HepG2 (cell line): ENCODE measurements at regions not wholly inside any gene's neighbourhood (a gene's known extent, or its start where the extent isn't known, plus 50 kb on each side); places are given as distances from the start of the nearest gene placed in this dataset.

Experiments
- CHD4 ChIP-seq: fragments of 200-600 bp; sonication (generic); IDR thresholded peaks from 2 replicates; pipeline ENCODE4 v1.7.0; 2017; ENCODE audit warnings: mild to moderate bottlenecking, low read length, borderline replicate concordance
- FOSL1 ChIP-seq: sonication (generic); formaldehyde crosslinking; IDR thresholded peaks from 2 replicates; pipeline ENCODE4 v1.9.0; 2021; ENCODE audit warnings: missing genetic modification reagents, borderline replicate concordance
- GABPA ChIP-seq, 2 experiments: IDR thresholded peaks; 2 replicates each; pipeline ENCODE4 v1.6.1; 2011 to 2016; ENCODE audit warnings: low read depth in 2 of 2, low read length in 1 of 2, missing biosample characterization in 1 of 2, missing genetic modification characterization in 1 of 2
- HDAC2 ChIP-seq: sonication (generic); formaldehyde crosslinking; IDR thresholded peaks from 2 replicates; pipeline ENCODE4 v1.4.0; 2020; ENCODE audit warnings: missing genetic modification reagents
- HDAC6 ChIP-seq: fragments of 200-600 bp; sonication (generic); IDR thresholded peaks from 2 replicates; pipeline ENCODE4 v1.7.0; 2017; ENCODE audit warnings: mild to moderate bottlenecking, antibody characterized with exemption, low read length, low read depth
- KAT8 ChIP-seq: IDR thresholded peaks from 2 replicates; pipeline ENCODE4 v1.6.1; 2016; ENCODE audit warnings: missing genetic modification reagents, missing compliant biosample characterization
- NFKBIZ ChIP-seq: IDR thresholded peaks from 2 replicates; pipeline ENCODE4 v1.6.1; 2018; ENCODE audit warnings: missing genetic modification reagents, missing compliant biosample characterization
- PLRG1 ChIP-seq: fragments of 450-650 bp; conservative IDR thresholded peaks from 2 replicates; pipeline ENCODE4 v1.6.1; 2016
- POLR2G ChIP-seq: fragments of 200-400 bp; formaldehyde crosslinking; IDR thresholded peaks from 2 replicates; pipeline ENCODE4 v1.6.1; 2018; ENCODE audit warnings: mild to moderate bottlenecking, low read depth, low read length, moderate library complexity
- THAP11 ChIP-seq: IDR thresholded peaks from 2 replicates; pipeline ENCODE4 v1.6.1; 2016; ENCODE audit warnings: missing biosample characterization, missing genetic modification reagents
- ZBTB7A ChIP-seq: sonication (generic); formaldehyde crosslinking; IDR thresholded peaks from 2 replicates; pipeline ENCODE4 v1.8.0; 2022; ENCODE audit warnings: mild to moderate bottlenecking, missing genetic modification reagents
- ZFP36L2 ChIP-seq: sonication (generic); formaldehyde crosslinking; IDR thresholded peaks from 2 replicates; pipeline ENCODE4 v1.4.0; 2020; ENCODE audit warnings: missing genetic modification reagents
- ZNF354B ChIP-seq: sonication (generic); formaldehyde crosslinking; IDR thresholded peaks from 2 replicates; pipeline ENCODE4 v1.8.0; 2022; ENCODE audit warnings: mild to moderate bottlenecking, missing genetic modification reagents
- ZNF430 ChIP-seq: sonication (generic); formaldehyde crosslinking; IDR thresholded peaks from 2 replicates; pipeline ENCODE4 v1.9.0; 2021; ENCODE audit warnings: mild to moderate bottlenecking, missing genetic modification reagents
- ZNF501 ChIP-seq: sonication (generic); formaldehyde crosslinking; IDR thresholded peaks from 2 replicates; pipeline ENCODE4 v1.5.1; 2020; ENCODE audit warnings: mild to moderate bottlenecking, moderate library complexity, missing genetic modification reagents
- ZNF572 ChIP-seq: sonication (generic); formaldehyde crosslinking; IDR thresholded peaks from 2 replicates; pipeline ENCODE4 v1.5.1; 2020; ENCODE audit warnings: mild to moderate bottlenecking, missing genetic modification reagents
- ZNF768 ChIP-seq: sonication (generic); formaldehyde crosslinking; IDR thresholded peaks from 2 replicates; pipeline ENCODE4 v1.4.0; 2020; ENCODE audit warnings: missing genetic modification reagents
- TF ChIP-seq, protein P1 (sequence below): sonication (generic); formaldehyde crosslinking; IDR thresholded peaks from 2 replicates; pipeline ENCODE4 v1.5.1; 2020; ENCODE audit warnings: mild to moderate bottlenecking, missing genetic modification reagents
- TF ChIP-seq, protein P2 (sequence below): sonication (generic); formaldehyde crosslinking; IDR thresholded peaks from 2 replicates; pipeline ENCODE4 v1.4.0; 2020; ENCODE audit warnings: missing genetic modification reagents
- TF ChIP-seq, protein P3 (sequence below): IDR thresholded peaks from 2 replicates; pipeline ENCODE4 v1.6.1; 2012; ENCODE audit warnings: low read length, improper control_type of control experiment
- TF ChIP-seq, protein P4 (sequence below): sonication (generic); formaldehyde crosslinking; IDR thresholded peaks from 2 replicates; pipeline ENCODE4 v1.4.0; 2020; ENCODE audit warnings: mild to moderate bottlenecking, missing genetic modification reagents

DNA sequence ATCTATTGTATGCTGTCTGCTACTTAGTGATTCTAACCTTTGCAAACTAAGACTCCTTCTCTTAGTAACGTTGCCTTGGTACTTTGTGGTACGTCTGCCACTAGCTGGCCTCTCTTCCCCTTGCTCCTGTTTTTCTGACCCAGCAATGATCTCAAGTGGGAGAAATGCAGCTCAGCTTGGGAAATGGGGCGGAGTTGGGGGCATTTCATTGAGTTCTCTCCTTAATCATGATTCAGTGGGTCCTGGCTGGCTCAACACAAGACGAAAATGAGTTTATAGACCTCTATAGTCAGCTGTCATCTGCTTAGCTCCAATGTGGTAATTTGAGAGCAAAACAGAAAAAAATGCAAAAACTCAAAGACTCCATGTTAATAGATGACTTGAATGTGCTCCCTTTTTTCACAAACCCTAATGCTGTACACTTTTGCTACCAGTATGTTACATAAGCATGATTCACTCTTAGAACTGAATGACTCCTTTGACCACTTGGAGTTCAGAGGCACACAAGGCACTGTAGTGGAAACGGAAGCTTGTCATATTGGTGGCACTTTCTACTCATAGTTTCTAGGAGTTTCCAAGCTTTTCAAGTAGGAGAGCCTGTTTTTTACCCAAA, 55.3 kb upstream of the SOX4 start (continued):
- TF ChIP-seq, protein P1, sequence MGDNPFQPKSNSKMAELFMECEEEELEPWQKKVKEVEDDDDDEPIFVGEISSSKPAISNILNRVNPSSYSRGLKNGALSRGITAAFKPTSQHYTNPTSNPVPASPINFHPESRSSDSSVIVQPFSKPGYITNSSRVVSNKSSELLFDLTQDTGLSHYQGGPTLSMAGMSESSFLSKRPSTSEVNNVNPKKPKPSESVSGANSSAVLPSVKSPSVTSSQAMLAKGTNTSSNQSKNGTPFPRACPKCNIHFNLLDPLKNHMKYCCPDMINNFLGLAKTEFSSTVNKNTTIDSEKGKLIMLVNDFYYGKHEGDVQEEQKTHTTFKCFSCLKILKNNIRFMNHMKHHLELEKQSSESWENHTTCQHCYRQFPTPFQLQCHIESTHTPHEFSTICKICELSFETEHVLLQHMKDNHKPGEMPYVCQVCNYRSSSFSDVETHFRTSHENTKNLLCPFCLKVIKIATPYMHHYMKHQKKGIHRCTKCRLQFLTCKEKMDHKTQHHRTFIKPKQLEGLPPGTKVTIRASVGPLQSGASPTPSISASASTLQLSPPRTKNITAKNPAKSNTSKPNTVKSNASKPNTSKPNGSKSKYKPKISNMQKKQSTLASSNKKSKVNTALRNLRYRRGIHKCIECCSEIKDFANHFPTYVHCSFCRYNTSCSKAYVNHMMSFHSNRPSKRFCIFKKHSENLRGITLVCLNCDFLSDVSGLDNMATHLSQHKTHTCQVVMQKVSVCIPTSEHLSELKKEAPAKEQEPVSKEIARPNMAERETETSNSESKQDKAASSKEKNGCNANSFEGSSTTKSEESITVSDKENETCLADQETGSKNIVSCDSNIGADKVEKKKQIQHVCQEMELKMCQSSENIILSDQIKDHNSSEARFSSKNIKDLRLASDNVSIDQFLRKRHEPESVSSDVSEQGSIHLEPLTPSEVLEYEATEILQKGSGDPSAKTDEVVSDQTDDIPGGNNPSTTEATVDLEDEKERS (CRISPR knock-in tag): no peak
- no peak for TF ChIP-seq POLR2G
- no peak for TF ChIP-seq ZNF572
- no peak for TF ChIP-seq HDAC2 (CRISPR knock-in tag)
- no peak for TF ChIP-seq NFKBIZ (CRISPR knock-in tag)
- TF ChIP-seq ZBTB7A (CRISPR knock-in tag): no peak
- TF ChIP-seq, protein P2, sequence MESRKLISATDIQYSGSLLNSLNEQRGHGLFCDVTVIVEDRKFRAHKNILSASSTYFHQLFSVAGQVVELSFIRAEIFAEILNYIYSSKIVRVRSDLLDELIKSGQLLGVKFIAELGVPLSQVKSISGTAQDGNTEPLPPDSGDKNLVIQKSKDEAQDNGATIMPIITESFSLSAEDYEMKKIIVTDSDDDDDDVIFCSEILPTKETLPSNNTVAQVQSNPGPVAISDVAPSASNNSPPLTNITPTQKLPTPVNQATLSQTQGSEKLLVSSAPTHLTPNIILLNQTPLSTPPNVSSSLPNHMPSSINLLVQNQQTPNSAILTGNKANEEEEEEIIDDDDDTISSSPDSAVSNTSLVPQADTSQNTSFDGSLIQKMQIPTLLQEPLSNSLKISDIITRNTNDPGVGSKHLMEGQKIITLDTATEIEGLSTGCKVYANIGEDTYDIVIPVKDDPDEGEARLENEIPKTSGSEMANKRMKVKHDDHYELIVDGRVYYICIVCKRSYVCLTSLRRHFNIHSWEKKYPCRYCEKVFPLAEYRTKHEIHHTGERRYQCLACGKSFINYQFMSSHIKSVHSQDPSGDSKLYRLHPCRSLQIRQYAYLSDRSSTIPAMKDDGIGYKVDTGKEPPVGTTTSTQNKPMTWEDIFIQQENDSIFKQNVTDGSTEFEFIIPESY: no peak
- TF ChIP-seq PLRG1: no peak
- no peak for TF ChIP-seq CHD4
- TF ChIP-seq, protein P3, sequence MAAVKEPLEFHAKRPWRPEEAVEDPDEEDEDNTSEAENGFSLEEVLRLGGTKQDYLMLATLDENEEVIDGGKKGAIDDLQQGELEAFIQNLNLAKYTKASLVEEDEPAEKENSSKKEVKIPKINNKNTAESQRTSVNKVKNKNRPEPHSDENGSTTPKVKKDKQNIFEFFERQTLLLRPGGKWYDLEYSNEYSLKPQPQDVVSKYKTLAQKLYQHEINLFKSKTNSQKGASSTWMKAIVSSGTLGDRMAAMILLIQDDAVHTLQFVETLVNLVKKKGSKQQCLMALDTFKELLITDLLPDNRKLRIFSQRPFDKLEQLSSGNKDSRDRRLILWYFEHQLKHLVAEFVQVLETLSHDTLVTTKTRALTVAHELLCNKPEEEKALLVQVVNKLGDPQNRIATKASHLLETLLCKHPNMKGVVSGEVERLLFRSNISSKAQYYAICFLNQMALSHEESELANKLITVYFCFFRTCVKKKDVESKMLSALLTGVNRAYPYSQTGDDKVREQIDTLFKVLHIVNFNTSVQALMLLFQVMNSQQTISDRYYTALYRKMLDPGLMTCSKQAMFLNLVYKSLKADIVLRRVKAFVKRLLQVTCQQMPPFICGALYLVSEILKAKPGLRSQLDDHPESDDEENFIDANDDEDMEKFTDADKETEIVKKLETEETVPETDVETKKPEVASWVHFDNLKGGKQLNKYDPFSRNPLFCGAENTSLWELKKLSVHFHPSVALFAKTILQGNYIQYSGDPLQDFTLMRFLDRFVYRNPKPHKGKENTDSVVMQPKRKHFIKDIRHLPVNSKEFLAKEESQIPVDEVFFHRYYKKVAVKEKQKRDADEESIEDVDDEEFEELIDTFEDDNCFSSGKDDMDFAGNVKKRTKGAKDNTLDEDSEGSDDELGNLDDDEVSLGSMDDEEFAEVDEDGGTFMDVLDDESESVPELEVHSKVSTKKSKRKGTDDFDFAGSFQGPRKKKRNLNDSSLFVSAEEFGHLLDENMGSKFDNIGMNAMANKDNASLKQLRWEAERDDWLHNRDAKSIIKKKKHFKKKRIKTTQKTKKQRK: no peak
- no peak for TF ChIP-seq GABPA (IDR thresholded peaks at IDR 0.05; ENCODE audit: low read depth, low read length)
- peak; percentile 62; the same call in 1 of the 2 replicates for TF ChIP-seq GABPA (CRISPR knock-in tag; IDR thresholded peaks at IDR 0.05; ENCODE audit: low read depth)
- TF ChIP-seq HDAC6: no peak
- TF ChIP-seq ZNF501: no peak
- TF ChIP-seq KAT8: peak; percentile 52; the same call in 1 of the 2 replicates
- TF ChIP-seq THAP11: no peak
- TF ChIP-seq FOSL1 (CRISPR knock-in tag): no peak
- no peak for TF ChIP-seq ZNF354B (CRISPR knock-in tag)
- TF ChIP-seq ZFP36L2 (CRISPR knock-in tag): no peak
- no peak for TF ChIP-seq ZNF768 (CRISPR knock-in tag)
- TF ChIP-seq ZNF430 (CRISPR knock-in tag): no peak
- TF ChIP-seq, protein P4, sequence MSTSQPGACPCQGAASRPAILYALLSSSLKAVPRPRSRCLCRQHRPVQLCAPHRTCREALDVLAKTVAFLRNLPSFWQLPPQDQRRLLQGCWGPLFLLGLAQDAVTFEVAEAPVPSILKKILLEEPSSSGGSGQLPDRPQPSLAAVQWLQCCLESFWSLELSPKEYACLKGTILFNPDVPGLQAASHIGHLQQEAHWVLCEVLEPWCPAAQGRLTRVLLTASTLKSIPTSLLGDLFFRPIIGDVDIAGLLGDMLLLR (CRISPR knock-in tag): no peak
